ENCODE measurements at regions not wholly inside any gene's neighbourhood (a gene's known extent, or its start where the extent isn't known, plus 50 kb on each side); places are given as distances from the start of the nearest gene placed in this dataset.
A peak's percentile ranks its signal among the peaks of the same experiment; 100 is the strongest.

DNA sequence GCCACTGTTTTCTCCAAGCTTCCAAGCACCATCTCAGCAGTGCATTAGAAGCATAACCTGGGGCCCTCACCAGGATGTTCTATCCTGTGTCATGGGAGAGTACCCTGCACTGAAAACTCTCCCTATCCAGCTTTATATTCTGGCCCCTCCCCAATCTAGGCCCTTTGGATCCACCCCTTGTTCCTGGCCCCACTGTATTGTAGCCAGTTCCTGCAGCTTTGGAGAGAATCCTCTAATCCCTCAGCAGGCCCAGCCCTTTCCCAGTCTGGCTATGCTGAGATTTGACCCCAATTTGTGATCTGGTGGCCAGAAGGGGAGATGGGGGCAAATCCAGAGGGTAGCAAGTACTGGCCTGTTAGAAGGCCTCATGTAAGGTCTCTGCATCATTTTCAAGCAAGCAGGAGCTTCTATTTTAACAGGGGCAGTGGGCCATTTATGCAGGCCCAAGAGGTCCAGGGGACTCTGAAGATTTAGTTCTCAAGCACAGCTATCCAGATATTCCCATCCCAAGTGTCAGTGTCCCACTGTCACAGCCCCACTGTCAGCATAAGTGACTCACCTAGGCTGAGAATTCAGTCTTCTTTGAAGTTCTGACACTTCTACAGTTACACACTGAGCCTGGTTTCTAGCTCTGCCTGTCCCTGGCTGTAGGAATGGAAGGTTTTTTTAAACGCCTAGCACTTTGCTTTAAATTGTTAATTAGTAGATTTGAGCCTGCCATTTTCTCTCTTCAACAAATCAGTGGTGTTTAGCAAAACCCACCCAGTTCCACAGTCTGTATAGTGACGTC, 589.5 kb upstream of the CADM1 start:
- Histone ChIP-seq H3K36me3 (ENCODE audit: insufficient read depth, low read depth, low read length) (no peaks in the 10 kb centered on the region), H3K9me3 (ENCODE audit: insufficient read depth, low read depth, low read length) (no peaks in the 10 kb centered on the region), H3K4me1 (ENCODE audit: insufficient read depth, low read length) (no peaks in the 10 kb centered on the region), H3K27me3 (ENCODE audit: insufficient read depth, low read length) (peaks cover 21% of the 10 kb centered on the region), H3K4me3 (ENCODE audit: low read length) (no peak overlapping the region), H3K27ac (ENCODE audit: low read length) (no peak overlapping the region), H3K9ac (ENCODE audit: low read depth, low read length) (no peak overlapping the region)

GRCh38 chr11:116093065-116093464, 588.9 kb upstream of the CADM1 start:
- Histone ChIP-seq H3K9ac (ENCODE audit: low read depth, low read length) (no peak overlapping the region), H3K27me3 (ENCODE audit: insufficient read depth, low read length) (peaks cover 19% of the 10 kb centered on the region), H3K4me1 (ENCODE audit: insufficient read depth, low read length) (no peaks in the 10 kb centered on the region), H3K36me3 (ENCODE audit: insufficient read depth, low read depth, low read length) (no peaks in the 10 kb centered on the region), H3K4me3 (ENCODE audit: low read length) (no peak overlapping the region), H3K27ac (ENCODE audit: low read length) (no peak overlapping the region), H3K9me3 (ENCODE audit: insufficient read depth, low read depth, low read length) (no peaks in the 10 kb centered on the region)

DNA sequence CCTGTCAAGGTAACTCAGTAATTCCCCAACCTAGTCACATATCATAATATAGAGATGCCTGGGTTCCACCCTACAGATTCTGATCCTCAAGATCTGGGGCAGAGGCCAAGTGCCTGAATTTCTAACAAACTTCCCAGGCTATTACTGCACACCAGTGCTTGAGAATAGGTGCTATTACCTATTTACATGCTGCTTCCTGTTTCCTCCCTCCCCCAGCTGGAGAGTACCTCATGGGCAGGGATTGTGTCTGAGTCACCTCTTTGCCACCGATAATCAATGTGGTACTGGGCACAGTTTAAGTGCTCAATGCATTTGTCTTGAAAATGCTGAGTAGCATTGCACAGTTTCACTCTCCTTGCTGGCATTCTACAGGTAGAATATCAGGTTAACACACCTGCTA, 582.2 kb upstream of the CADM1 start:
- H3K9me3 ChIP-seq (ENCODE audit: insufficient read depth, low read depth, low read length), result no peaks in the 10 kb centered on the region
- no peak overlapping the region for H3K4me3 ChIP-seq (ENCODE audit: low read length)
- H3K36me3 ChIP-seq (ENCODE audit: insufficient read depth, low read depth, low read length), result no peaks in the 10 kb centered on the region
- no peak overlapping the region for H3K27ac ChIP-seq (ENCODE audit: low read length)
- no peak overlapping the region for H3K9ac ChIP-seq (ENCODE audit: low read depth, low read length)
- peaks cover 4% of the 10 kb centered on the region; the same call in 1 of the 2 replicates for H3K27me3 ChIP-seq (ENCODE audit: insufficient read depth, low read length)
- peaks cover 8% of the 10 kb centered on the region for H3K4me1 ChIP-seq (ENCODE audit: insufficient read depth, low read length)

- H3K9me3 ChIP-seq (ENCODE audit: insufficient read depth, low read depth, low read length), result no peaks in the 10 kb centered on the region
- H3K36me3 ChIP-seq (ENCODE audit: insufficient read depth, low read depth, low read length), result no peaks in the 10 kb centered on the region
- H3K9ac ChIP-seq (ENCODE audit: low read depth, low read length), result no peak overlapping the region
- H3K4me1 ChIP-seq (ENCODE audit: insufficient read depth, low read length), result peaks cover 8% of the 10 kb centered on the region
- H3K4me3 ChIP-seq (ENCODE audit: low read length), result no peak overlapping the region
- H3K27ac ChIP-seq (ENCODE audit: low read length), result no peak overlapping the region
- H3K27me3 ChIP-seq (ENCODE audit: insufficient read depth, low read length), result peaks cover 9% of the 10 kb centered on the region; the same call in 1 of the 2 replicates
Measured at GRCh38 chr11:116085031-116085635, 580.9 kb upstream of the CADM1 start.

GRCh38 chr11:116084511-116084910, 580.3 kb upstream of the CADM1 start:
- H3K27ac ChIP-seq (ENCODE audit: low read length), result no peak overlapping the region
- no peaks in the 10 kb centered on the region for H3K9me3 ChIP-seq (ENCODE audit: insufficient read depth, low read depth, low read length)
- H3K27me3 ChIP-seq (ENCODE audit: insufficient read depth, low read length), result peaks cover 9% of the 10 kb centered on the region; the same call in 1 of the 2 replicates
- H3K4me3 ChIP-seq (ENCODE audit: low read length), result no peak overlapping the region
- H3K36me3 ChIP-seq (ENCODE audit: insufficient read depth, low read depth, low read length), result no peaks in the 10 kb centered on the region
- H3K9ac ChIP-seq (ENCODE audit: low read depth, low read length), result no peak overlapping the region
- peaks cover 8% of the 10 kb centered on the region for H3K4me1 ChIP-seq (ENCODE audit: insufficient read depth, low read length)

GRCh38 chr11:116082256-116082655, 578.0 kb upstream of the CADM1 start:
- peaks cover 11% of the 10 kb centered on the region for H3K4me1 ChIP-seq (ENCODE audit: insufficient read depth, low read length)
- H3K27ac ChIP-seq (ENCODE audit: low read length), result no peak overlapping the region
- H3K4me3 ChIP-seq (ENCODE audit: low read length), result no peak overlapping the region
- H3K9me3 ChIP-seq (ENCODE audit: insufficient read depth, low read depth, low read length), result no peaks in the 10 kb centered on the region
- H3K27me3 ChIP-seq (ENCODE audit: insufficient read depth, low read length), result peaks cover 4% of the 10 kb centered on the region; the same call in 1 of the 2 replicates
- H3K9ac ChIP-seq (ENCODE audit: low read depth, low read length), result no peak overlapping the region
- no peaks in the 10 kb centered on the region for H3K36me3 ChIP-seq (ENCODE audit: insufficient read depth, low read depth, low read length)

- Histone ChIP-seq H3K36me3 (ENCODE audit: insufficient read depth, low read depth, low read length) (no peaks in the 10 kb centered on the region), H3K4me1 (ENCODE audit: insufficient read depth, low read length) (peaks cover 5% of the 10 kb centered on the region; the same call in 1 of the 2 replicates), H3K27ac (ENCODE audit: low read length) (no peak overlapping the region), H3K4me3 (ENCODE audit: low read length) (no peak overlapping the region), H3K9me3 (ENCODE audit: insufficient read depth, low read depth, low read length) (no peaks in the 10 kb centered on the region), H3K9ac (ENCODE audit: low read depth, low read length) (no peak overlapping the region), H3K27me3 (ENCODE audit: insufficient read depth, low read length) (peaks cover 5% of the 10 kb centered on the region; the same call in 1 of the 2 replicates)
Measured at GRCh38 chr11:116079580-116079979, 575.4 kb upstream of the CADM1 start.

DNA sequence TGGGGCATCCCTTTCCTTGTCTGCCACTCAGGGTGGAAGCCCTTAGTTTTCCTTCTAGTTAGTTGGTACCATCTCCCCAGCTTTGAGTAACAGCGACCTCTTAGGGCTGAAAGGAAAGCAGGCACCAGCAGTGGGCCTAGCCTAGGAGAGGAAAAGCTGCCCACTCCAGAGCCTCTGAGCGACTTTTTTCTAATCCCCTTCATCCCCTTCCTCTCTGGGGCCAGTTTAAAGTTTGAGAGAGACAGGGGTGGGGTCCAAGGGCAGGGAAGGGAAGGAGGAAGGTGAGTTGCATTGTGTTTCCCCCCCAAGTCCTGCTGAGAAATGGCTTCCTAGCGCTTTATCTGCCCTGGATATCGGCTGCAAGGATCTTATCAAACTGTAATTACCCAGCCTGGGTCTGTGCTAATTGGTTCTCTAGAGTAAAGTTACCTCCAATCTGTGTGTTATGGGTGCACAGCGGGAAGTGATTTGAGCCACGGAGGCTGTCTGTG, 573.9 kb upstream of the CADM1 start:
- H3K9me3 ChIP-seq (ENCODE audit: insufficient read depth, low read depth, low read length), result no peaks in the 10 kb centered on the region
- H3K36me3 ChIP-seq (ENCODE audit: insufficient read depth, low read depth, low read length), result no peaks in the 10 kb centered on the region
- no peak overlapping the region for H3K4me3 ChIP-seq (ENCODE audit: low read length)
- H3K27ac ChIP-seq (ENCODE audit: low read length), result no peak overlapping the region
- H3K4me1 ChIP-seq (ENCODE audit: insufficient read depth, low read length), result peaks cover 11% of the 10 kb centered on the region; the same call in 1 of the 2 replicates
- H3K27me3 ChIP-seq (ENCODE audit: insufficient read depth, low read length), result peaks cover 15% of the 10 kb centered on the region
- peak overlapping the region; percentile 8; the same call in 1 of the 2 replicates for H3K9ac ChIP-seq (ENCODE audit: low read depth, low read length)

DNA sequence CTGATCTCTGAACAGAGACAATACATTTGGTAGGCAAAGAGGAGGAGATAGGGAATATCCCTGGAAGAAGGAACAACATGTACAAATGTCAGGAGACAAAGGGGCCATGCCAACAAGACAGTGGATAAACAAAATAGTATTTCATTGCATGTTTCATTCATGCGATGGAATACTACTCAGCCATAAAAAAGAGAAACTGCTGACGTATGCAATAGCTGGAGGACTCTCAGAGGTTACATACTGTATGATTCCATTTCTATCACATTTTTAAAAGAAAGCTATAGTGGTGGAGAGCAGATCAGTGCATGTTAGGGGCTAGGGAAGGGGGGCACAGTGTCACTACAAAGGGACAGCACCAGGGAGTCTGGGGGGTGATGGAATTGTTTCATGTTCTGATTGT, 572.9 kb upstream of the CADM1 start:
- Histone ChIP-seq H3K4me1 (ENCODE audit: insufficient read depth, low read length) (peaks cover 20% of the 10 kb centered on the region), H3K36me3 (ENCODE audit: insufficient read depth, low read depth, low read length) (no peaks in the 10 kb centered on the region)

DNA sequence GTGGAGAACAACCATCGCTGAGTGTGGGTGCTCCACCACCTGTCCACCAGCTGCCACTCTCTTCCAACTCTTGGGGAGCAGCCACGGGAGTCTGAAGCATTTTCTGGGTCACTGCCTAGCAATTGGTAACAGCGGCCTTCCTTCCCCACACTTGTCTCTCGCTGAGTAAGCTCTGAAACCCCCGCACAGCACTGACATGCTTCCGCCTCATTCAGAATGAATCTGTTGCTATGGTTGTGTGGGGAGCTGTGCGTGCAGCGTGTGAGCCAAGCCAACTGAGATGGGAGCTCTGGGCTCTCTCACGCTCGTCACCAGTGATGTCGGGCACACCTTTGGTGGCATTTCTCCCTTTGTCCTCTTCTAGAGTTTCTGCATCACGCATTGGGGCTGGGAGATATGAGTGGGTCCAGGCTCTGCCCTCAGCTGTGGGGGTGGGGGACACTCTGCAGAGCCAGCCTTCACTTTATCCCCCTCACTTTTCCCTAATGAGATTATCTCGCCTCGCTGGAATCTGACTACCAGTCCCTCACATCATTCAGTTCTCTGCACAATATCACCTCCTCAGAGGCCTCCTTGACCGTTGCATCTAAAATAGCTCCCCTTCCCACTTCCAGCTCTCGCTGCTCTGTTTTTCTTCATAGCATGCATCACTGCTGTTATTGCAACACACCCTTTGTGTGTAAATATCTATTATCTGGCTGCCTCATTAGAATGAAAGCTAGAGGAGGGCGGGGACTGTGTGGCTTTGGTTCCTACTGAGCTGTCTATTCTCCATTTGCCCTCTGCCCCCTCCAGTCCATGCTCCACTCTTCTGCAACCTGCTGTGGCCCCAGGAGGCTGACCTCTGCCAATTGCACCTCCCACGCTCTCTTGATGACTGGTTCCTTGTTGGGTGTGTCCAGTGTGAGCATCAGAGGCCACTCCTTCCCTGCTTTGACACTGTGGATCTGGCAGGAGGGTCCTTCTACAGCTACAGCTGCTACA, 569.9 kb upstream of the CADM1 start:
- Histone ChIP-seq H3K9ac (ENCODE audit: low read depth, low read length) (no peak overlapping the region), H3K4me3 (ENCODE audit: low read length) (no peak overlapping the region), H3K27me3 (ENCODE audit: insufficient read depth, low read length) (peaks cover 33% of the 10 kb centered on the region), H3K27ac (ENCODE audit: low read length) (no peak overlapping the region), H3K9me3 (ENCODE audit: insufficient read depth, low read depth, low read length) (no peaks in the 10 kb centered on the region), H3K36me3 (ENCODE audit: insufficient read depth, low read depth, low read length) (no peaks in the 10 kb centered on the region), H3K4me1 (ENCODE audit: insufficient read depth, low read length) (peaks cover 23% of the 10 kb centered on the region)

More for the DNA sequence above, 572.9 kb upstream of the CADM1 start:
- H3K27ac ChIP-seq (ENCODE audit: low read length), result no peak overlapping the region
- H3K4me3 ChIP-seq (ENCODE audit: low read length), result no peak overlapping the region
- H3K27me3 ChIP-seq (ENCODE audit: insufficient read depth, low read length), result peaks cover 26% of the 10 kb centered on the region
- H3K9ac ChIP-seq (ENCODE audit: low read depth, low read length), result no peak overlapping the region
- no peaks in the 10 kb centered on the region for H3K9me3 ChIP-seq (ENCODE audit: insufficient read depth, low read depth, low read length)

All from iPS-20b (cell line).